AG04450 (cell line): ENCODE measurements at regions not wholly inside any gene's neighbourhood (a gene's known extent, or its start where the extent isn't known, plus 50 kb on each side); places are given as distances from the start of the nearest gene placed in this dataset.

Source experiments
- CTCF ChIA-PET: fragments of 300-600, 350-600 bp; formaldehyde crosslinking; extraction: SDS; loops from one replicate; lab custom pipeline; 2022; ENCODE audit warnings: antibody characterized with exemption, inconsistent platforms; lab: Charles Lee
- POLR2A ChIA-PET: fragments of 350-600 bp; formaldehyde crosslinking; extraction: SDS; loops from one replicate; lab custom pipeline; 2021; ENCODE audit warnings: antibody characterized with exemption, inconsistent platforms; lab: Yijun Ruan, JAX
- DNase-seq: peaks from one replicate; pipeline ENCODE4 v3.0.0-alpha.2; 2011; ENCODE audit warnings: low read depth, low spot score
- H3K27ac ChIP-seq: one replicate; pipeline ENCODE4 v1.5.1; 2012; ENCODE audit warnings: low read depth, low read length, control low read depth
- H3K27me3 ChIP-seq: one replicate; pipeline ENCODE4 v1.6.0; 2012; ENCODE audit warnings: low read length; ENCODE audit not compliant: control insufficient read depth, insufficient read depth
- H3K4me3 ChIP-seq: 2 replicates; pipeline ENCODE4 v1.5.1; 2011; ENCODE audit warnings: mild to moderate bottlenecking, low read depth, low read length, control low read depth
- H3K9me3 ChIP-seq: 2 replicates; pipeline ENCODE4 v1.5.1; 2012; ENCODE audit warnings: low read length; ENCODE audit not compliant: control insufficient read depth, insufficient read depth
- CTCF ChIP-seq: IDR thresholded peaks from 2 replicates; pipeline ENCODE4 v1.5.1; 2011; ENCODE audit warnings: low read depth, low read length, control low read depth, inconsistent platforms

DNA sequence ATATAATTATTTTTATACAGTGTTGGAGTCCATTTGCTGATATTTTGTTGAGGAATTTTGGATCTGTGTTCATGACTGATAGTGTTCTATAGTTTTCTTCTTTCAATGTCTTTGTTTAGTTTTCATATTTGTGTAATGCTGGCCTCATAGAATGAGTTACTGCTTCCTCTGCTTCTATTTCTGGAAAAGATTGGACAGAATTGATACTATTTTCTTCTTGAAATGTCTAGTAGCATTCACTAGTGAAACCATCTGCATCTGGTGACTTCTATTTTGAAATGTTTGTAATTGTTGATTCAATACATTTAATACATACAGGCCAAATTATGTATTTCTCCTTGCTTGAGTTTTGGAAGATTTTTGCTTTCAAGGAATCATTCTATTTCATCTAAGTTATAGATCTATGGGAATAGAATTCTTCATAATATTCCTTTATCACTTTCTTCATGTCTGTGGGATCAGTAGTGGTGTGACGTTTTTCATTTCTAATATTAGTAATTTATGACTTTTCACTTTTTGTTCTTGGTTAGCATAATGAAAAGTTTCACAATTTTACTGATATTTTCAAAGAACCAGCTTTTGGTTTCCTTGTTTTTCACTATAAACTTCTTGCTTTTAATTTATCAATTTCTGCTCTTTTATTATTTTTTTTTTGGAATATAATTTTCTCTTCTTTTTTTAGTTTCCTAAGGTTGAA is 509.9 kb upstream of the VRK2 start:
- CTCF ChIA-PET, result no interaction called here
- Histone ChIP-seq H3K27me3 (no peaks in the 10 kb centered on the region), H3K4me3 (no peak overlapping the region), H3K27ac (no peak overlapping the region), H3K9me3 (no peaks in the 10 kb centered on the region; the same call in 1 of the 2 replicates)
- DNase-seq, result no peak
- POLR2A ChIA-PET, result no interaction called here
- no peak for TF ChIP-seq CTCF

GRCh38 chr2:57539761-57540160 is 506.8 kb upstream of the VRK2 start:
- Histone ChIP-seq H3K9me3 (no peaks in the 10 kb centered on the region), H3K4me3 (no peak overlapping the region), H3K27ac (no peak overlapping the region), H3K27me3 (no peaks in the 10 kb centered on the region)
- DNase-seq, result no peak
- ChIA-PET CTCF (no interaction called here), POLR2A (no interaction called here)
- no peak for TF ChIP-seq CTCF

GRCh38 chr2:57542081-57542480 is 504.5 kb upstream of the VRK2 start:
- Histone ChIP-seq H3K9me3 (no peaks in the 10 kb centered on the region), H3K27ac (no peak overlapping the region), H3K27me3 (no peaks in the 10 kb centered on the region), H3K4me3 (no peak overlapping the region)
- no peak for DNase-seq
- CTCF ChIA-PET, result no interaction called here
- no peak for TF ChIP-seq CTCF
- POLR2A ChIA-PET, result no interaction called here

- Histone ChIP-seq H3K4me3 (no peak overlapping the region), H3K27ac (no peak overlapping the region), H3K9me3 (no peaks in the 10 kb centered on the region), H3K27me3 (no peaks in the 10 kb centered on the region)
- no peak for TF ChIP-seq CTCF
- ChIA-PET POLR2A (no interaction called here), CTCF (no interaction called here)
- no peak for DNase-seq
These were observed 503.4 kb upstream of the VRK2 start for GRCh38 chr2:57543211-57543610.

- DNase-seq, result no peak
- ChIA-PET POLR2A (no interaction called here), CTCF (no interaction called here)
- Histone ChIP-seq H3K9me3 (no peaks in the 10 kb centered on the region), H3K27ac (no peak overlapping the region), H3K27me3 (no peaks in the 10 kb centered on the region), H3K4me3 (no peak overlapping the region)
- no peak for TF ChIP-seq CTCF
These were observed 502.0 kb upstream of the VRK2 start for GRCh38 chr2:57544624-57545023.
